GM18858 (cell line): ENCODE measurements at regions not wholly inside any gene's neighbourhood (a gene's known extent, or its start where the extent isn't known, plus 50 kb on each side); places are given as distances from the start of the nearest gene placed in this dataset.
"Not testable (repeated sequence)": the region's sequence is repeated elsewhere in the genome, so short reads cannot be mapped to it uniquely, and the experiment has no call there.

Source experiments
- ATAC-seq: cut with Tn5 transposase; IDR thresholded peaks from one replicate; pipeline ENCODE4 v1.9.1; 2021; ENCODE audit not compliant: unreplicated experiment

GRCh38 chr14:29982171-29982570 is 54.5 kb upstream of the PRKD1 start:
- no peak for ATAC-seq

- ATAC-seq = no peak
Measured at GRCh38 chr14:29982993-29983392, 55.3 kb upstream of the PRKD1 start.

- ATAC-seq = not testable (repeated sequence)
Measured at GRCh38 chr14:29990344-29990857, 62.8 kb upstream of the PRKD1 start.

- ATAC-seq = no peak
Measured at GRCh38 chr14:29990993-29991392, 63.3 kb upstream of the PRKD1 start.

GRCh38 chr14:29993143-29993542 is 65.5 kb upstream of the PRKD1 start:
- no peak for ATAC-seq

- ATAC-seq = no peak
Measured at GRCh38 chr14:29999013-29999539, 71.4 kb upstream of the PRKD1 start.

GRCh38 chr14:30002859-30003258 is 75.2 kb upstream of the PRKD1 start:
- no peak for ATAC-seq

- peak; percentile 76 for ATAC-seq
Measured at GRCh38 chr14:30005114-30005808, 77.6 kb upstream of the PRKD1 start.

GRCh38 chr14:30006695-30007094 is 79.0 kb upstream of the PRKD1 start:
- no peak for ATAC-seq

- no peak for ATAC-seq
Measured at GRCh38 chr14:30015489-30015888, 87.8 kb upstream of the PRKD1 start.

- ATAC-seq = no peak
Measured at GRCh38 chr14:30016002-30016401, 88.4 kb upstream of the PRKD1 start.

- ATAC-seq = no peak
Measured at GRCh38 chr14:30017370-30017993, 89.8 kb upstream of the PRKD1 start.

GRCh38 chr14:30020271-30020670 is 92.6 kb upstream of the PRKD1 start:
- ATAC-seq = no peak

GRCh38 chr14:30020687-30021086 is 93.0 kb upstream of the PRKD1 start:
- ATAC-seq = no peak

- not testable (repeated sequence) for ATAC-seq
Measured at GRCh38 chr14:30023350-30023749, 95.7 kb upstream of the PRKD1 start.

GRCh38 chr14:30034152-30034551 is 106.5 kb upstream of the PRKD1 start:
- ATAC-seq = no peak

- no peak for ATAC-seq
Measured at GRCh38 chr14:30035361-30035760, 107.7 kb upstream of the PRKD1 start.

- ATAC-seq = no peak
Measured at GRCh38 chr14:30045720-30046119, 118.1 kb upstream of the PRKD1 start.

- ATAC-seq = no peak
Measured at GRCh38 chr14:30053103-30053502, 125.5 kb upstream of the PRKD1 start.

GRCh38 chr14:30054201-30054600 is 126.6 kb upstream of the PRKD1 start:
- no peak for ATAC-seq

- no peak for ATAC-seq
Measured at GRCh38 chr14:30058401-30058800, 130.8 kb upstream of the PRKD1 start.

- no peak for ATAC-seq
Measured at GRCh38 chr14:30063746-30064145, 136.1 kb upstream of the PRKD1 start.
